Stimulated activated naive B cell treated with anti-CD40 and anti-IgM and Interleukin-4, amounts not matched to agents 10 μg/mL and 1 μg/mL and 100 μg/mL, for 72 hours (primary cell): ENCODE measurements at regions not wholly inside any gene's neighbourhood (a gene's known extent, or its start where the extent isn't known, plus 50 kb on each side); places are given as distances from the start of the nearest gene placed in this dataset.
"Not testable (repeated sequence)": the region's sequence is repeated elsewhere in the genome, so short reads cannot be mapped to it uniquely, and the experiment has no call there.

Source experiments
- ATAC-seq, 2 donors: fragments of 150-1000 bp; cut with Tn5 transposase; replicated peaks; 2 replicates each; pipeline ENCODE4 v1.10.0; 2021; ENCODE audit warnings: moderate library complexity in 1 of 2
- DNase-seq: peaks from one replicate; pipeline ENCODE4 v3.0.0; 2021
- H3K27ac Mint-ChIP-seq: one replicate; pipeline ENCODE4 v1.8.0; 2022; ENCODE audit warnings: mild to moderate bottlenecking, mixed read lengths
- H3K27me3 Mint-ChIP-seq, 2 donors: one replicate each; pipeline ENCODE4 v1.8.0; 2022; ENCODE audit warnings: mixed read lengths in 2 of 2
- H3K36me3 Mint-ChIP-seq, 2 donors: one replicate each; pipeline ENCODE4 v1.8.0; 2022; ENCODE audit warnings: mixed read lengths in 2 of 2, mild to moderate bottlenecking in 1 of 2
- H3K4me1 Mint-ChIP-seq, 2 donors: one replicate each; pipeline ENCODE4 v1.8.0; 2022; ENCODE audit warnings: mixed read lengths in 2 of 2, mild to moderate bottlenecking in 1 of 2
- H3K4me3 Mint-ChIP-seq, 2 donors: one replicate each; pipeline ENCODE4 v1.8.0; 2022; ENCODE audit warnings: mild to moderate bottlenecking in 2 of 2, mixed read lengths in 2 of 2, moderate library complexity in 1 of 2
- H3K9me3 Mint-ChIP-seq, 2 donors: one replicate each; pipeline ENCODE4 v1.8.0; 2022; ENCODE audit warnings: mixed read lengths in 2 of 2, mild to moderate bottlenecking in 1 of 2

- peaks cover 0 to 4% of the 10 kb centered on the region in 2 donors for H3K36me3 Mint-ChIP-seq
These were observed 100.4 kb downstream of the ING1 start for GRCh38 chr13:110813646-110814624.

GRCh38 chr13:110815471-110816204 is 99.2 kb downstream of the ANKRD10 start:
- peaks cover 34 to 41% of the 10 kb centered on the region in 2 donors for H3K27me3 Mint-ChIP-seq
- peaks cover 0 to 4% of the 10 kb centered on the region in 2 donors for H3K36me3 Mint-ChIP-seq
- DNase-seq = no peak
- no peak overlapping the region for H3K4me3 Mint-ChIP-seq
- peaks cover 0 to 2% of the 10 kb centered on the region in 2 donors for H3K9me3 Mint-ChIP-seq
- ATAC-seq = no peak
- no peak overlapping the region for H3K27ac Mint-ChIP-seq
- H3K4me1 Mint-ChIP-seq = peaks cover 11 to 24% of the 10 kb centered on the region in 2 donors

More at GRCh38 chr13:110813646-110814624, 100.4 kb downstream of the ING1 start:
- H3K27me3 Mint-ChIP-seq = peaks cover 40 to 50% of the 10 kb centered on the region in 2 donors
- no peak overlapping the region for H3K27ac Mint-ChIP-seq
- no peak for ATAC-seq
- H3K4me3 Mint-ChIP-seq = no peak overlapping the region
- peaks cover 7 to 19% of the 10 kb centered on the region in 2 donors for H3K4me1 Mint-ChIP-seq
- peaks cover 0 to 2% of the 10 kb centered on the region in 2 donors for H3K9me3 Mint-ChIP-seq
- DNase-seq = no peak

- ATAC-seq (no peak), DNase-seq (no peak)
- H3K27ac Mint-ChIP-seq = no peak overlapping the region
- H3K36me3 Mint-ChIP-seq = peaks cover 0 to 4% of the 10 kb centered on the region in 2 donors
- peaks cover 11 to 23% of the 10 kb centered on the region in 2 donors for H3K4me1 Mint-ChIP-seq
- H3K27me3 Mint-ChIP-seq = peaks cover 28 to 32% of the 10 kb centered on the region in 2 donors
- H3K4me3 Mint-ChIP-seq = no peak overlapping the region
- H3K9me3 Mint-ChIP-seq = peaks cover 0 to 2% of the 10 kb centered on the region in 2 donors
These were observed 98.4 kb downstream of the ANKRD10 start for GRCh38 chr13:110816500-110816899.

- Mint-ChIP-seq H3K36me3 (peaks cover 0 to 4% of the 10 kb centered on the region in 2 donors), H3K4me1 (peaks cover 8 to 17% of the 10 kb centered on the region in 2 donors), H3K27ac (no peak overlapping the region), H3K27me3 (peaks cover 22 to 26% of the 10 kb centered on the region in 2 donors), H3K4me3 (no peak overlapping the region), H3K9me3 (peaks cover 0 to 2% of the 10 kb centered on the region in 2 donors)
- ATAC-seq (no peak), DNase-seq (no peak)
These were observed 97.7 kb downstream of the ANKRD10 start for GRCh38 chr13:110817143-110817542.

- Mint-ChIP-seq H3K4me1 (peaks cover 4 to 5% of the 10 kb centered on the region in 2 donors), H3K4me3 (no peak overlapping the region), H3K27ac (no peak overlapping the region), H3K27me3 (peaks cover 7 to 10% of the 10 kb centered on the region in 2 donors), H3K9me3 (no peaks in the 10 kb centered on the region), H3K36me3 (no peaks in the 10 kb centered on the region)
- ATAC-seq = no peak
- DNase-seq = no peak
These were observed 96.1 kb downstream of the ANKRD10 start for GRCh38 chr13:110818747-110819146.

DNA sequence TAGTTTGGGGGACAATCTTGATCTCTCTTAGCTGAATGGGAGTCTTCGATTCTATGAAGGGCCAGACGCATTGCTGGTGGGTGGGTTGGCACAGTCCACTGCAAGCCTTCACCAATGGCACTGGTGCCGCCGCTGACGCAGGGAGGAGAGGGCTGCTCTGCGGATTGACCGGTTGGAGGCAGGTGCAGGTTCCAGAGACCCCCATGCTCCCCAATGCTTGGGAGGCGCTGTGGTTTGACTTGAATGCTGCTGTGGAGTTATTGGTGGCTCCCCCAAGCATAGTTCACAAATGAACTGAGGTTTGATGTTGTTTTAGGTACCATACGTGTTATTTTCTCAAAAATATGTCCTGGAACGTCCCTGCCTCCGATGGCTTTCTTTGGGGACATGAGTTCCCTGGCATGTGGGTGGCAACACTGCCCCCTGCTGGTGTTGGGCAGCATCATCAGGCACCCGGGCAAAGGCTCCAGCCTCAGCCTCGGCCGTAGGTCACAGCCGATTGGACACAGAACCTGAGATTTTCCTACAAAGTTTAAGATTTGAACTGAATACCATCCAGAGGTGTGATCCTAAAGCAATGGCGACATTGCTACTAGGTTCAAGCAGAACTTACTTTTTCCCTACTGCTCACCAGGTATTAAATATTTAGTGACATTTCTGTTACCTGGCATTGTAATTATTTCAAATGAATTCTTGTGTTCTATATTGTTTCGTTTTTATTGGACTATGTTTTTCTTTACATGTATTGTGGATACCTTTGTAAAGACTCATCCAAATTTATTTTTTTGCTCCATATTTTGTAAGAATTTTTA is 95.5 kb downstream of the ANKRD10 start:
- Mint-ChIP-seq H3K27ac (peak overlapping the region; percentile 31), H3K4me1 (peaks cover 4 to 5% of the 10 kb centered on the region in 2 donors), H3K27me3 (peaks cover 3 to 5% of the 10 kb centered on the region in 2 donors), H3K36me3 (no peaks in the 10 kb centered on the region), H3K4me3 (no peak overlapping the region), H3K9me3 (no peaks in the 10 kb centered on the region)
- ATAC-seq (peak; percentile 91 to 92), DNase-seq (peak; percentile 60)

GRCh38 chr13:110820322-110820721 is 94.5 kb downstream of the ANKRD10 start:
- no peak overlapping the region for H3K27ac Mint-ChIP-seq
- no peak overlapping the region for H3K4me3 Mint-ChIP-seq
- no peaks in the 10 kb centered on the region for H3K9me3 Mint-ChIP-seq
- ATAC-seq = no peak
- H3K36me3 Mint-ChIP-seq = no peaks in the 10 kb centered on the region
- DNase-seq = no peak
- peaks cover under 1 to 3% of the 10 kb centered on the region in 2 donors for H3K27me3 Mint-ChIP-seq
- peaks cover 4 to 5% of the 10 kb centered on the region in 2 donors for H3K4me1 Mint-ChIP-seq

- not testable (repeated sequence) for ATAC-seq, H3K4me1 Mint-ChIP-seq, H3K4me3 Mint-ChIP-seq, DNase-seq, H3K27me3 Mint-ChIP-seq, H3K27ac Mint-ChIP-seq, H3K36me3 Mint-ChIP-seq, H3K9me3 Mint-ChIP-seq
These were observed 92.8 kb downstream of the ANKRD10 start for GRCh38 chr13:110821837-110822668.

- H3K4me1 Mint-ChIP-seq = peaks cover 4 to 5% of the 10 kb centered on the region in 2 donors
- peaks cover 7% of the 10 kb centered on the region in 2 donors for H3K27me3 Mint-ChIP-seq
- no peak for ATAC-seq
- no peak overlapping the region for H3K27ac Mint-ChIP-seq
- no peaks in the 10 kb centered on the region for H3K36me3 Mint-ChIP-seq
- DNase-seq = no peak
- no peaks in the 10 kb centered on the region for H3K9me3 Mint-ChIP-seq
- no peak overlapping the region for H3K4me3 Mint-ChIP-seq
These were observed 92.3 kb downstream of the ANKRD10 start for GRCh38 chr13:110822669-110822945.

DNA sequence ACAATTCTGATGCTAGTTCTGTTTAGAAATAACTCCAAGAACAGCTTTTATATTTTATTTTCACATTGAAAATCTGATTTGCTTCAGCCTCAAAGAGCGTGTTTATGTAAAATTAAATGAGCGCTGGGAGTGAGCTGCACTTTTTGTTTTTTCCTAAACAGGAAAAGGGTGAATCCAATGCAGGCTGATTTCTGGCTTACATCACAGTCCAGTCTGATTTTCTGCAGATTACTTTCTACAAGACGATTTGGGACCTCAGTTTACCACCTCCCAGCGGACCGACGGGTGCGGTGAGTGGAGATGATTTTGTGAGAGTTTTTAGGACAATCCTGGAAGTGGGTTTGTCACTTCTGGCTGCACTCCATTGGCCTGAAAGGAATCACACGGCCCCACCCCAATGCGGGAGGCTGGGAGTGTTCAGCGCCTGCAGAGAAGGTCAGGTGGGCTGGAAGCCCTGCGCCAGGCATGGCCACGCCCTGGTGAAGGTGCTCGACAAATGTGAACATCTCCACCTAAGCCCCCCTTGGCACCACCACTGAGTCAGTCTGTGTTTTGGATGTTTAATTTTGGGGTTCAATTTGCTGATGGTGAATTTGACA is 90.1 kb downstream of the ANKRD10 start:
- no peaks in the 10 kb centered on the region for H3K9me3 Mint-ChIP-seq
- H3K4me3 Mint-ChIP-seq = no peak overlapping the region
- H3K27ac Mint-ChIP-seq = no peak overlapping the region
- no peaks in the 10 kb centered on the region for H3K36me3 Mint-ChIP-seq
- DNase-seq (no peak), ATAC-seq (no peak)
- H3K4me1 Mint-ChIP-seq = no peaks in the 10 kb centered on the region
- peaks cover 4 to 9% of the 10 kb centered on the region in 2 donors for H3K27me3 Mint-ChIP-seq

GRCh38 chr13:110825516-110825915 is 89.4 kb downstream of the ANKRD10 start:
- Mint-ChIP-seq H3K27ac (no peak overlapping the region), H3K4me1 (no peaks in the 10 kb centered on the region), H3K27me3 (peaks cover 8 to 16% of the 10 kb centered on the region in 2 donors), H3K4me3 (no peak overlapping the region), H3K9me3 (no peaks in the 10 kb centered on the region), H3K36me3 (no peaks in the 10 kb centered on the region)
- DNase-seq = no peak
- ATAC-seq = no peak

DNA sequence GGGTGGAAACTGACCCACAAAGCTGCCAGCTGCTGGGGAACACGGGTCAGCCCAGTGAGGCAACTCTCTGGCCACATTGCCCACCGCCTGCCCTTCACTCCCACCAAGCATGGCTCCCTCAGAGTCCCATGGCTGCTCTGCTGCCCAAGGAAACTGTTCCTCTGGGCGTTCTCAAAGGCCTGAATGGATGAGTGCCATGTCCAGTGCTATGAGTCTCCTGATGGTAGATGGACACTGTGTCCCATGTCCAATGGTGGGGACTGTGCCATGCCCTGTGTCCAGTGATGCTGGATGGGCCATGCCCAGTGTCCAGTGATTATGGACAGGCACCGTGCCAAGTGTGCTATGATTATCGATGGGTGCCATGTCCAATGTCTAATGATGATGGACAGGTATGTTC is 88.8 kb downstream of the ANKRD10 start:
- Mint-ChIP-seq H3K27me3 (peaks cover 14 to 21% of the 10 kb centered on the region in 2 donors), H3K36me3 (no peaks in the 10 kb centered on the region), H3K9me3 (no peaks in the 10 kb centered on the region), H3K4me3 (no peak overlapping the region), H3K27ac (no peak overlapping the region), H3K4me1 (no peaks in the 10 kb centered on the region)
- ATAC-seq (no peak), DNase-seq (no peak)
